ENCODE measurements at regions not wholly inside any gene's neighbourhood (a gene's known extent, or its start where the extent isn't known, plus 50 kb on each side); places are given as distances from the start of the nearest gene placed in this dataset.

- DNase-seq = no peak
- ChIA-PET CTCF (no interaction called here), POLR2A (no interaction called here)
- H3K4me1 Mint-ChIP-seq = no peaks in the 10 kb centered on the region
- Histone ChIP-seq H3K36me3 (ENCODE audit: insufficient read depth, low read length) (no peaks in the 10 kb centered on the region), H3K27me3 (ENCODE audit: insufficient read depth, low read length, poor library complexity, severe bottlenecking) (no peaks in the 10 kb centered on the region), H3K9me3 (ENCODE audit: low read length) (no peaks in the 10 kb centered on the region), H3K4me1 (ENCODE audit: insufficient read depth, low read length) (no peaks in the 10 kb centered on the region), H3K4me3 (ENCODE audit: low read length) (no peak overlapping the region), H3K27ac (ENCODE audit: low read depth, low read length) (no peak overlapping the region)
- H3K9me3 Mint-ChIP-seq = peaks cover 0 to 2% (median 0%) of the 10 kb centered on the region in 5 donors
- no peak overlapping the region for H3K27ac Mint-ChIP-seq
- H3K4me3 Mint-ChIP-seq = no peak overlapping the region
- peaks cover 0 to 3% of the 10 kb centered on the region in 2 donors for H3K27me3 Mint-ChIP-seq
- H3K36me3 Mint-ChIP-seq = no peaks in the 10 kb centered on the region
These were observed 176.8 kb upstream of the VRK2 start for GRCh38 chr2:57869758-57870344.

- H3K4me3 ChIP-seq (ENCODE audit: low read length) = no peak overlapping the region
- CTCF ChIA-PET = no interaction called here
- H3K9me3 ChIP-seq (ENCODE audit: low read length) = no peaks in the 10 kb centered on the region
- H3K27ac ChIP-seq (ENCODE audit: low read depth, low read length) = no peak overlapping the region
- no peaks in the 10 kb centered on the region for H3K4me1 ChIP-seq (ENCODE audit: insufficient read depth, low read length)
- Mint-ChIP-seq H3K4me1 (no peaks in the 10 kb centered on the region), H3K27me3 (no peaks in the 10 kb centered on the region), H3K36me3 (no peaks in the 10 kb centered on the region), H3K9me3 (peaks cover 0 to 2% (median 0%) of the 10 kb centered on the region in 5 donors), H3K4me3 (no peak overlapping the region), H3K27ac (no peak overlapping the region)
- H3K36me3 ChIP-seq (ENCODE audit: insufficient read depth, low read length) = no peaks in the 10 kb centered on the region
- POLR2A ChIA-PET = no interaction called here
- no peak for DNase-seq
- H3K27me3 ChIP-seq (ENCODE audit: insufficient read depth, low read length, poor library complexity, severe bottlenecking) = no peaks in the 10 kb centered on the region
These were observed 170.3 kb upstream of the VRK2 start for GRCh38 chr2:57876313-57876712.

- H3K27ac ChIP-seq (ENCODE audit: low read depth, low read length) = no peak overlapping the region
- peaks cover 0 to 2% (median 0%) of the 10 kb centered on the region in 5 donors for H3K9me3 Mint-ChIP-seq
- DNase-seq = no peak
- no peaks in the 10 kb centered on the region for H3K4me1 Mint-ChIP-seq
- no peaks in the 10 kb centered on the region for H3K4me1 ChIP-seq (ENCODE audit: insufficient read depth, low read length)
- H3K4me3 Mint-ChIP-seq = no peak overlapping the region
- no peak overlapping the region for H3K27ac Mint-ChIP-seq
- ChIA-PET CTCF (no interaction called here), POLR2A (no interaction called here)
- no peak overlapping the region for H3K4me3 ChIP-seq (ENCODE audit: low read length)
- H3K9me3 ChIP-seq (ENCODE audit: low read length) = no peaks in the 10 kb centered on the region
- no peaks in the 10 kb centered on the region for H3K27me3 Mint-ChIP-seq
- H3K27me3 ChIP-seq (ENCODE audit: insufficient read depth, low read length, poor library complexity, severe bottlenecking) = no peaks in the 10 kb centered on the region
- no peaks in the 10 kb centered on the region for H3K36me3 ChIP-seq (ENCODE audit: insufficient read depth, low read length)
- no peaks in the 10 kb centered on the region for H3K36me3 Mint-ChIP-seq
These were observed 168.8 kb upstream of the VRK2 start for GRCh38 chr2:57877811-57878170.

GRCh38 chr2:57878171-57878865 is 168.3 kb upstream of the VRK2 start:
- Histone ChIP-seq H3K4me3 (ENCODE audit: low read length) (no peak overlapping the region), H3K9me3 (ENCODE audit: low read length) (no peaks in the 10 kb centered on the region), H3K36me3 (ENCODE audit: insufficient read depth, low read length) (no peaks in the 10 kb centered on the region), H3K27me3 (ENCODE audit: insufficient read depth, low read length, poor library complexity, severe bottlenecking) (no peaks in the 10 kb centered on the region), H3K4me1 (ENCODE audit: insufficient read depth, low read length) (no peaks in the 10 kb centered on the region), H3K27ac (ENCODE audit: low read depth, low read length) (no peak overlapping the region)
- POLR2A ChIA-PET = no interaction called here
- Mint-ChIP-seq H3K27ac (no peak overlapping the region), H3K4me1 (no peaks in the 10 kb centered on the region), H3K36me3 (no peaks in the 10 kb centered on the region), H3K4me3 (no peak overlapping the region), H3K9me3 (peaks cover 0 to 2% (median 0%) of the 10 kb centered on the region in 5 donors), H3K27me3 (no peaks in the 10 kb centered on the region)
- CTCF ChIA-PET = no interaction called here
- no peak for DNase-seq

- H3K4me3 Mint-ChIP-seq = no peak overlapping the region
- peaks cover 0 to under 1% (median 0%) of the 10 kb centered on the region in 5 donors for H3K9me3 Mint-ChIP-seq
- no peak overlapping the region for H3K27ac Mint-ChIP-seq
These were observed 167.8 kb upstream of the VRK2 start for GRCh38 chr2:57878866-57879210.

GRCh38 chr2:57880446-57880845 is 166.2 kb upstream of the VRK2 start:
- POLR2A ChIA-PET = no interaction called here
- DNase-seq = no peak
- no peaks in the 10 kb centered on the region for H3K9me3 Mint-ChIP-seq
- H3K27me3 Mint-ChIP-seq = no peaks in the 10 kb centered on the region
- no peaks in the 10 kb centered on the region for H3K27me3 ChIP-seq (ENCODE audit: insufficient read depth, low read length, poor library complexity, severe bottlenecking)
- H3K27ac ChIP-seq (ENCODE audit: low read depth, low read length) = no peak overlapping the region
- CTCF ChIA-PET = no interaction called here
- no peaks in the 10 kb centered on the region for H3K4me1 ChIP-seq (ENCODE audit: insufficient read depth, low read length)
- no peak overlapping the region for H3K4me3 Mint-ChIP-seq
- no peaks in the 10 kb centered on the region for H3K4me1 Mint-ChIP-seq
- no peaks in the 10 kb centered on the region for H3K36me3 Mint-ChIP-seq
- H3K4me3 ChIP-seq (ENCODE audit: low read length) = no peak overlapping the region
- H3K9me3 ChIP-seq (ENCODE audit: low read length) = no peaks in the 10 kb centered on the region
- no peaks in the 10 kb centered on the region for H3K36me3 ChIP-seq (ENCODE audit: insufficient read depth, low read length)
- H3K27ac Mint-ChIP-seq = no peak overlapping the region

More at GRCh38 chr2:57878866-57879210, 167.8 kb upstream of the VRK2 start:
- ChIA-PET CTCF (no interaction called here), POLR2A (no interaction called here)
- Mint-ChIP-seq H3K4me1 (no peaks in the 10 kb centered on the region), H3K27me3 (no peaks in the 10 kb centered on the region), H3K36me3 (no peaks in the 10 kb centered on the region)
- H3K4me1 ChIP-seq (ENCODE audit: insufficient read depth, low read length) = no peaks in the 10 kb centered on the region
- no peaks in the 10 kb centered on the region for H3K36me3 ChIP-seq (ENCODE audit: insufficient read depth, low read length)
- H3K27me3 ChIP-seq (ENCODE audit: insufficient read depth, low read length, poor library complexity, severe bottlenecking) = no peaks in the 10 kb centered on the region
- H3K9me3 ChIP-seq (ENCODE audit: low read length) = no peaks in the 10 kb centered on the region
- H3K27ac ChIP-seq (ENCODE audit: low read depth, low read length) = no peak overlapping the region
- DNase-seq = no peak
- H3K4me3 ChIP-seq (ENCODE audit: low read length) = no peak overlapping the region

GRCh38 chr2:57880967-57881366 is 165.6 kb upstream of the VRK2 start:
- Mint-ChIP-seq H3K27ac (peak overlapping the region in 1 of 8 donors; percentile 51), H3K36me3 (no peaks in the 10 kb centered on the region), H3K9me3 (no peaks in the 10 kb centered on the region), H3K4me1 (no peaks in the 10 kb centered on the region), H3K27me3 (no peaks in the 10 kb centered on the region), H3K4me3 (no peak overlapping the region)
- H3K27me3 ChIP-seq (ENCODE audit: insufficient read depth, low read length, poor library complexity, severe bottlenecking) = no peaks in the 10 kb centered on the region
- H3K4me3 ChIP-seq (ENCODE audit: low read length) = no peak overlapping the region
- DNase-seq = no peak
- H3K9me3 ChIP-seq (ENCODE audit: low read length) = no peaks in the 10 kb centered on the region
- ChIA-PET CTCF (no interaction called here), POLR2A (no interaction called here)
- H3K36me3 ChIP-seq (ENCODE audit: insufficient read depth, low read length) = no peaks in the 10 kb centered on the region
- H3K27ac ChIP-seq (ENCODE audit: low read depth, low read length) = no peak overlapping the region
- no peaks in the 10 kb centered on the region for H3K4me1 ChIP-seq (ENCODE audit: insufficient read depth, low read length)

- Histone ChIP-seq H3K9me3 (ENCODE audit: low read length) (no peaks in the 10 kb centered on the region), H3K4me1 (ENCODE audit: insufficient read depth, low read length) (no peaks in the 10 kb centered on the region), H3K27me3 (ENCODE audit: insufficient read depth, low read length, poor library complexity, severe bottlenecking) (no peaks in the 10 kb centered on the region), H3K27ac (ENCODE audit: low read depth, low read length) (no peak overlapping the region), H3K36me3 (ENCODE audit: insufficient read depth, low read length) (no peaks in the 10 kb centered on the region), H3K4me3 (ENCODE audit: low read length) (no peak overlapping the region)
- ChIA-PET CTCF (no interaction called here), POLR2A (no interaction called here)
- Mint-ChIP-seq H3K27me3 (no peaks in the 10 kb centered on the region), H3K27ac (no peak overlapping the region), H3K4me1 (no peaks in the 10 kb centered on the region), H3K36me3 (no peaks in the 10 kb centered on the region), H3K4me3 (no peak overlapping the region), H3K9me3 (no peaks in the 10 kb centered on the region)
- no peak for DNase-seq
These were observed 164.4 kb upstream of the VRK2 start for GRCh38 chr2:57881998-57882888.

All from CD8-positive, alpha-beta memory T cell (primary cell).